OCI-LY1 (cell line): ENCODE measurements at regions not wholly inside any gene's neighbourhood (a gene's known extent, or its start where the extent isn't known, plus 50 kb on each side); places are given as distances from the start of the nearest gene placed in this dataset.

Source experiments
- H2AFZ ChIP-seq: fragments of 200-600 bp; sonication (generic), shearing (Covaris generic); 2 replicates; pipeline ENCODE4 v1.6.0; 2014; ENCODE audit warnings: antibody characterized with exemption, mild to moderate bottlenecking, low read length
- H3F3A ChIP-seq: fragments of 200-600 bp; sonication (generic), shearing (Covaris generic); 2 replicates; pipeline ENCODE4 v1.6.0; 2014; ENCODE audit warnings: mild to moderate bottlenecking, antibody characterized with exemption, low read length, moderate library complexity; ENCODE audit not compliant: insufficient read depth
- H3K27ac ChIP-seq: fragments of 200-600 bp; sonication (generic); 2 replicates; pipeline ENCODE4 v1.5.1; 2014; ENCODE audit warnings: low read length, mixed run types, mild to moderate bottlenecking, low read depth; ENCODE audit not compliant: poor library complexity, severe bottlenecking
- H3K27me3 ChIP-seq: fragments of 200-600 bp; sonication (generic); 2 replicates; pipeline ENCODE4 v1.6.0; 2014; ENCODE audit warnings: antibody characterized with exemption, mild to moderate bottlenecking, low read length, moderate library complexity; ENCODE audit not compliant: insufficient read depth
- H3K36me3 ChIP-seq: fragments of 200-600 bp; sonication (generic); 2 replicates; pipeline ENCODE4 v1.6.1; 2014; ENCODE audit warnings: mild to moderate bottlenecking, antibody characterized with exemption, low read length, moderate library complexity, mixed read lengths; ENCODE audit not compliant: insufficient read depth
- H3K4me1 ChIP-seq: fragments of 200-600 bp; sonication (generic); 2 replicates; pipeline ENCODE4 v1.5.1; 2014; ENCODE audit warnings: mild to moderate bottlenecking, low read length, moderate library complexity; ENCODE audit not compliant: insufficient read depth, severe bottlenecking
- H3K4me2 ChIP-seq: fragments of 200-600 bp; sonication (generic), shearing (Covaris generic); 2 replicates; pipeline ENCODE4 v1.6.1; 2014; ENCODE audit warnings: low read length
- H3K4me3 ChIP-seq: fragments of 200-600 bp; sonication (generic); 2 replicates; pipeline ENCODE4 v1.5.1; 2014; ENCODE audit warnings: low read length, low read depth, mild to moderate bottlenecking, mixed read lengths; ENCODE audit not compliant: poor library complexity, severe bottlenecking
- H3K79me2 ChIP-seq: fragments of 200-600 bp; shearing (Covaris generic); 2 replicates; pipeline ENCODE4 v1.6.1; 2016; ENCODE audit warnings: mixed run types, low read length, mixed read lengths; ENCODE audit not compliant: insufficient read depth
- H3K9ac ChIP-seq: fragments of 200-600 bp; sonication (generic), shearing (Covaris generic); 2 replicates; pipeline ENCODE4 v1.6.1; 2014; ENCODE audit warnings: mild to moderate bottlenecking, low read length, mixed read lengths
- H3K9me2 ChIP-seq: fragments of 200-600 bp; sonication (generic), shearing (Covaris generic); 2 replicates; pipeline ENCODE4 v1.6.1; 2014; ENCODE audit warnings: low read depth, mild to moderate bottlenecking, low read length, mixed read lengths
- H3K9me3 ChIP-seq: fragments of 200-600 bp; shearing (Covaris generic); 2 replicates; pipeline ENCODE4 v1.6.1; 2014; ENCODE audit warnings: low read length, mixed read lengths
- H4K20me1 ChIP-seq: fragments of 200-600 bp; sonication (generic), shearing (Covaris generic); 2 replicates; pipeline ENCODE4 v1.6.0; 2016; ENCODE audit warnings: mild to moderate bottlenecking, low read length; ENCODE audit not compliant: insufficient read depth
- EZH2 ChIP-seq: fragments of 200-600 bp; sonication (generic), shearing (Covaris generic); IDR thresholded peaks from 2 replicates; pipeline ENCODE4 v1.8.0; 2017; ENCODE audit warnings: borderline replicate concordance, mixed run types, mild to moderate bottlenecking, antibody characterized with exemption, low read length, moderate library complexity, mixed read lengths
- TF ChIP-seq, protein P1 (sequence below): fragments of 200-600 bp; sonication (generic), shearing (Covaris generic); IDR thresholded peaks from 2 replicates; pipeline ENCODE4 v1.5.1; 2017; ENCODE audit warnings: mild to moderate bottlenecking, antibody characterized with exemption, low read length, moderate library complexity, mixed read lengths

DNA sequence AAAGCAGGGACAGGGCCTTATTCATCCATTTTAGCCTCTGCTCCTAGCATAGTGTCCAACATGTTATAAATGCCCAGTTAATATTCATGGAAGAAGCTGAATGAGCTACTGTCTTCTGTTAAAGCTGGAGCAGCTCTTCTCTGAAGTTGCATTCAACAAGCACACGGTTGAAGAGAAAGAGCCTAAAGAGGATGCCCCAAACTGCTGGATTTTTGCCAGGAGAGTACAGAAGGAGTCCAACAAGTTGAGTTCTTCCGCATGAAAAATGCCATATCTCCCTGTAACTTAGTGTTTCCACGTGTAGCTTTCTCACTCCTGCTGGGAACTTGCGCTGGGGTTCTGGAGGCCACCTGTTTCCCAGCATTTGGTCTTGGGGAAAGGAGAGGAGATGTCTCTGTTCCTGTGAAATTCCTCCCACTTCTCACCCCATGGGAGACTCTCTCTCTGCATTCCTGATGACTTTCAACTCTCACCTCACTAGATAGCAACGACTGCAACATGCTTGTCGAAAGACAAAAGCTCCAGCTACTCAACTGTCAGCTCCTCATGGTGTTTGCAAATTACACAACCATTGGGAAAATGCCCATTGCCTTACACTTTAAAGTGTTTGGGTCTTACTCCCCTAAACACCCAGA is 122.8 kb downstream of the KIF4B start:
- no peaks in the 10 kb centered on the region for H3F3A ChIP-seq
- no peak for TF ChIP-seq EZH2
- TF ChIP-seq, protein P1, sequence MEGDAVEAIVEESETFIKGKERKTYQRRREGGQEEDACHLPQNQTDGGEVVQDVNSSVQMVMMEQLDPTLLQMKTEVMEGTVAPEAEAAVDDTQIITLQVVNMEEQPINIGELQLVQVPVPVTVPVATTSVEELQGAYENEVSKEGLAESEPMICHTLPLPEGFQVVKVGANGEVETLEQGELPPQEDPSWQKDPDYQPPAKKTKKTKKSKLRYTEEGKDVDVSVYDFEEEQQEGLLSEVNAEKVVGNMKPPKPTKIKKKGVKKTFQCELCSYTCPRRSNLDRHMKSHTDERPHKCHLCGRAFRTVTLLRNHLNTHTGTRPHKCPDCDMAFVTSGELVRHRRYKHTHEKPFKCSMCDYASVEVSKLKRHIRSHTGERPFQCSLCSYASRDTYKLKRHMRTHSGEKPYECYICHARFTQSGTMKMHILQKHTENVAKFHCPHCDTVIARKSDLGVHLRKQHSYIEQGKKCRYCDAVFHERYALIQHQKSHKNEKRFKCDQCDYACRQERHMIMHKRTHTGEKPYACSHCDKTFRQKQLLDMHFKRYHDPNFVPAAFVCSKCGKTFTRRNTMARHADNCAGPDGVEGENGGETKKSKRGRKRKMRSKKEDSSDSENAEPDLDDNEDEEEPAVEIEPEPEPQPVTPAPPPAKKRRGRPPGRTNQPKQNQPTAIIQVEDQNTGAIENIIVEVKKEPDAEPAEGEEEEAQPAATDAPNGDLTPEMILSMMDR: no peak
- no peaks in the 10 kb centered on the region for H3K27me3 ChIP-seq
- no peaks in the 10 kb centered on the region for H3K9me3 ChIP-seq
- no peak overlapping the region for H3K4me3 ChIP-seq
- H3K36me3 ChIP-seq: no peaks in the 10 kb centered on the region
- no peaks in the 10 kb centered on the region for H3K79me2 ChIP-seq
- H3K4me2 ChIP-seq: no peak overlapping the region
- no peaks in the 10 kb centered on the region for H3K4me1 ChIP-seq
- H3K9me2 ChIP-seq: no peaks in the 10 kb centered on the region
- H4K20me1 ChIP-seq: no peaks in the 10 kb centered on the region
- no peak overlapping the region for H2AFZ ChIP-seq
- no peak overlapping the region for H3K9ac ChIP-seq
- no peak overlapping the region for H3K27ac ChIP-seq

GRCh38 chr5:155137683-155138082 is 124.1 kb downstream of the KIF4B start:
- TF ChIP-seq, protein P1: no peak
- no peak for TF ChIP-seq EZH2
- H3K4me1 ChIP-seq: no peaks in the 10 kb centered on the region
- no peak overlapping the region for H3K4me3 ChIP-seq
- H4K20me1 ChIP-seq: no peaks in the 10 kb centered on the region
- no peaks in the 10 kb centered on the region for H3K27me3 ChIP-seq
- H3K27ac ChIP-seq: no peak overlapping the region
- H3K9me2 ChIP-seq: no peaks in the 10 kb centered on the region
- no peaks in the 10 kb centered on the region for H3K36me3 ChIP-seq
- no peak overlapping the region for H3K4me2 ChIP-seq
- H3K9me3 ChIP-seq: no peaks in the 10 kb centered on the region
- H2AFZ ChIP-seq: no peak overlapping the region
- no peaks in the 10 kb centered on the region for H3F3A ChIP-seq
- no peaks in the 10 kb centered on the region for H3K79me2 ChIP-seq
- H3K9ac ChIP-seq: no peak overlapping the region

GRCh38 chr5:155140646-155141045 is 127.1 kb downstream of the KIF4B start:
- H2AFZ ChIP-seq: no peak overlapping the region
- H3K79me2 ChIP-seq: no peaks in the 10 kb centered on the region
- no peak overlapping the region for H3K4me3 ChIP-seq
- TF ChIP-seq EZH2: no peak
- TF ChIP-seq, protein P1: no peak
- no peaks in the 10 kb centered on the region for H3K9me2 ChIP-seq
- no peaks in the 10 kb centered on the region for H3F3A ChIP-seq
- no peaks in the 10 kb centered on the region for H3K9me3 ChIP-seq
- H3K4me2 ChIP-seq: no peak overlapping the region
- no peaks in the 10 kb centered on the region for H3K36me3 ChIP-seq
- no peaks in the 10 kb centered on the region for H4K20me1 ChIP-seq
- H3K27ac ChIP-seq: no peak overlapping the region
- no peaks in the 10 kb centered on the region for H3K27me3 ChIP-seq
- no peak overlapping the region for H3K9ac ChIP-seq
- H3K4me1 ChIP-seq: no peaks in the 10 kb centered on the region
